Nephron progenitor cell (in vitro differentiated cells): ENCODE measurements at regions not wholly inside any gene's neighbourhood (a gene's known extent, or its start where the extent isn't known, plus 50 kb on each side); places are given as distances from the start of the nearest gene placed in this dataset.
A peak's percentile ranks its signal among the peaks of the same experiment; 100 is the strongest.

Experiments
- DNase-seq: peaks from one replicate; pipeline ENCODE4 v3.0.0; 2021
- H3K27ac Mint-ChIP-seq: 2 replicates; pipeline ENCODE4 v1.8.0; 2021; ENCODE audit warnings: mild to moderate bottlenecking, moderate library complexity, mixed read lengths
- H3K27me3 Mint-ChIP-seq: 2 replicates; pipeline ENCODE4 v1.8.0; 2021; ENCODE audit warnings: mild to moderate bottlenecking, low read depth, mixed read lengths; ENCODE audit not compliant: poor library complexity
- H3K36me3 Mint-ChIP-seq: 2 replicates; pipeline ENCODE4 v1.8.0; 2021; ENCODE audit warnings: low read depth, mixed read lengths
- H3K4me1 Mint-ChIP-seq: 2 replicates; pipeline ENCODE4 v1.8.0; 2021; ENCODE audit warnings: mixed read lengths
- H3K4me3 Mint-ChIP-seq: 2 replicates; pipeline ENCODE4 v1.8.0; 2021; ENCODE audit warnings: mild to moderate bottlenecking, moderate library complexity, mixed read lengths
- H3K9me3 Mint-ChIP-seq: 2 replicates; pipeline ENCODE4 v1.8.0; 2021; ENCODE audit warnings: mild to moderate bottlenecking, moderate library complexity, mixed read lengths
- CTCF ChIP-seq: fragments of 200-600 bp; sonication (generic); IDR thresholded peaks from 2 replicates; pipeline ENCODE4 v1.5.0; 2021; ENCODE audit warnings: antibody characterized with exemption

DNA sequence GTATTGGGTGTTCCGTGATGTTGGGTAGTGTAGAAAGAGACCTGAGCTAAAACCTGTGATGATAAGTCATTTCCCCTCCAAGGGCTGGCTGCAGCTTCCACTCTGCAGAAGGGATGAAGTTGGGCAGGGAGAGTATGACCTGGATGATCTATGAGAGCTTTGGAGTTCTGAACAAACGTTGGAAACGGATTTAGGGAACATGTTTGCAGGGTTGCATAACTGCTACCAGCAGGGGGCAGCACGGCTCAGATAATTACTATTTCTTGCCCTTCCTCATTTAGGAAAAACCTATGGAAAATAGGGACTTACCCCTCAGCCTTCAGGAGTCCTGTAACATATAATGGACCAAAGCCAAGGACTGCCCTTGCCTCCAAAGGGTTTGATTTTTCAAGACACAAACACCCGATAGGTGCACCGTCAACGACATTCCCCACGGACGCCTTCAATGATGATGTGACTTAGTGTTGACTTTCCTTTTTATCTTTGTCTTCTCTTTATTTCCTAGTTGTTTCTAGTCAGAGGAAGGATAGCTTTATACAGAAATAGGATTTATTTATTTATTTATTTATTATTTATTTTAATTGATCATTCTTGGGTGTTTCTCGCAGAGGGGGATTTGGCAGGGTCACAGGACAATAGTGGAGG lies 164.9 kb upstream of the SASH1 start:
- Mint-ChIP-seq H3K9me3 (peaks cover 20% of the 10 kb centered on the region), H3K27me3 (peaks cover 3% of the 10 kb centered on the region), H3K27ac (no peak overlapping the region), H3K36me3 (no peaks in the 10 kb centered on the region), H3K4me1 (peaks cover 5% of the 10 kb centered on the region), H3K4me3 (no peak overlapping the region)
- TF ChIP-seq CTCF = peak; percentile 57
- peak; percentile 58 for DNase-seq

DNA sequence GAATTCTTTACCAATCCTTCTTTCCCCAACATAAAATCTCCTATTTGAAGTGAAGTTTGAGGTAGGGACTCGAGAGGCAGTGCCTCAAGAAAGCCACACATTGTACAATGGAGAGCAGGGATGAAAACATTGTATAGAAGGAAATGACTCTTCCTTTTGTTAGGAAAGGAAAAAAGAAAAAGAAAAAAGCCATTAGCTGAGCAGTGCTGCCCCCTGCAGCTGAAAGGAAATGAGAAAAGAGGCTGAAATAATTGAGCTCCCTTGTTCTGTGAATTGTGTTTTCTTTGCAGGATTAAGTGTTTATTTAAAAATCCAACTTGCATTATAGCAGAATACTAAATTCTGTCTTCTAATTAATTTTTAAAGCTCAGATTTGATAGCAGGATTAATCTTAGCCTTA lies 162.9 kb upstream of the SASH1 start:
- no peaks in the 10 kb centered on the region for H3K4me1 Mint-ChIP-seq
- no peak for TF ChIP-seq CTCF
- peaks cover 7% of the 10 kb centered on the region for H3K27me3 Mint-ChIP-seq
- H3K27ac Mint-ChIP-seq = no peak overlapping the region
- no peak for DNase-seq
- peaks cover 20% of the 10 kb centered on the region for H3K9me3 Mint-ChIP-seq
- H3K36me3 Mint-ChIP-seq = no peaks in the 10 kb centered on the region
- no peak overlapping the region for H3K4me3 Mint-ChIP-seq

DNA sequence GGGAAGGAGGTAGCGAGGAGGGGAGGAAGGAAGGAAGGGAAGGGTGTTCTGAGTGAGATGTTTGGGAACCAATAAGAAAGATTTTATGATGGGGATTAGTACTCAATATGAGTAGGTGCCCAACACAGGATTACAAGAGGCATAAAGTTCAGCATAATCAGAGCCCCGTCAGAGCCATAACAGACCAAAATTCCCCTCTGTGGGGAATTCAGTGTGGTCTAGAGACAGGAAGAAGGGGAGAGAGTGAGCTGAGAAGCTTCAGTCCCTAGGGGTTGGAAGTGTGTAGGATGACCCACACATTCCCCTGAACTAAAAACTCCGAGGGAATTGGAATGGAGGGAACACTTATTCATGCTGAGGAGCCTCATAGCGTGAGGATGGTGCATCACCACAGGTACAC lies 160.3 kb upstream of the SASH1 start:
- no peaks in the 10 kb centered on the region for H3K4me1 Mint-ChIP-seq
- no peak for TF ChIP-seq CTCF
- H3K4me3 Mint-ChIP-seq = no peak overlapping the region
- no peaks in the 10 kb centered on the region for H3K36me3 Mint-ChIP-seq
- no peak for DNase-seq
- H3K27me3 Mint-ChIP-seq = peaks cover 3% of the 10 kb centered on the region
- no peak overlapping the region for H3K27ac Mint-ChIP-seq
- peaks cover 17% of the 10 kb centered on the region for H3K9me3 Mint-ChIP-seq

GRCh38 chr6:148183776-148184175 lies 158.9 kb upstream of the SASH1 start:
- Mint-ChIP-seq H3K27ac (no peak overlapping the region), H3K9me3 (peaks cover 11% of the 10 kb centered on the region), H3K36me3 (no peaks in the 10 kb centered on the region), H3K4me1 (no peaks in the 10 kb centered on the region), H3K27me3 (peaks cover 3% of the 10 kb centered on the region), H3K4me3 (no peak overlapping the region)
- DNase-seq = no peak
- no peak for TF ChIP-seq CTCF

- no peaks in the 10 kb centered on the region for H3K36me3 Mint-ChIP-seq
- peaks cover 3% of the 10 kb centered on the region for H3K27me3 Mint-ChIP-seq
- TF ChIP-seq CTCF = no peak
- peaks cover 7% of the 10 kb centered on the region for H3K4me1 Mint-ChIP-seq
- no peak overlapping the region for H3K27ac Mint-ChIP-seq
- H3K4me3 Mint-ChIP-seq = no peak overlapping the region
- no peak for DNase-seq
- H3K9me3 Mint-ChIP-seq = no peaks in the 10 kb centered on the region
Measured at GRCh38 chr6:148186916-148187315, 155.7 kb upstream of the SASH1 start.

- no peak for DNase-seq
- no peak for TF ChIP-seq CTCF
- Mint-ChIP-seq H3K9me3 (no peaks in the 10 kb centered on the region), H3K4me1 (peaks cover 7% of the 10 kb centered on the region), H3K36me3 (no peaks in the 10 kb centered on the region), H3K27me3 (no peaks in the 10 kb centered on the region), H3K4me3 (no peak overlapping the region), H3K27ac (no peak overlapping the region)
Measured at GRCh38 chr6:148192310-148192709, 150.3 kb upstream of the SASH1 start.
